Activated effector memory CD4-positive, alpha-beta T cell treated with Interleukin-2 at 50 U/mL for 16 hours (primary cell): ENCODE measurements at regions not wholly inside any gene's neighbourhood (a gene's known extent, or its start where the extent isn't known, plus 50 kb on each side); places are given as distances from the start of the nearest gene placed in this dataset.
"Not testable (repeated sequence)": the region's sequence is repeated elsewhere in the genome, so short reads cannot be mapped to it uniquely, and the experiment has no call there.

ENCODE experiments used
- DNase-seq: peaks from one replicate; pipeline ENCODE4 v3.0.0-alpha.2; 2020

GRCh38 chr5:68020461-68020969 lies 195.0 kb upstream of the PIK3R1 start:
- not testable (repeated sequence) for DNase-seq

- no peak for DNase-seq
These were observed 199.9 kb upstream of the PIK3R1 start for GRCh38 chr5:68015381-68016302.

GRCh38 chr5:68012831-68013230 lies 202.7 kb upstream of the PIK3R1 start:
- DNase-seq, result no peak

GRCh38 chr5:68012429-68012828 lies 203.1 kb upstream of the PIK3R1 start:
- no peak for DNase-seq

GRCh38 chr5:68011801-68012200 lies 203.8 kb upstream of the PIK3R1 start:
- no peak for DNase-seq

- DNase-seq, result no peak
These were observed 204.2 kb upstream of the PIK3R1 start for GRCh38 chr5:68011259-68011760.

- no peak for DNase-seq
These were observed 204.8 kb upstream of the PIK3R1 start for GRCh38 chr5:68010740-68011139.

- DNase-seq, result no peak
These were observed 208.1 kb upstream of the PIK3R1 start for GRCh38 chr5:68007451-68007850.

GRCh38 chr5:68002836-68003235 lies 212.7 kb upstream of the PIK3R1 start:
- no peak for DNase-seq

- DNase-seq, result no peak
These were observed 214.8 kb upstream of the PIK3R1 start for GRCh38 chr5:68000805-68001204.

- DNase-seq, result no peak
These were observed 216.2 kb upstream of the PIK3R1 start for GRCh38 chr5:67999391-67999790.

- no peak for DNase-seq
These were observed 216.8 kb upstream of the PIK3R1 start for GRCh38 chr5:67998709-67999261.

- DNase-seq, result no peak
These were observed 217.6 kb upstream of the PIK3R1 start for GRCh38 chr5:67997892-67998457.

- no peak for DNase-seq
These were observed 218.4 kb upstream of the PIK3R1 start for GRCh38 chr5:67997148-67997547.

- no peak for DNase-seq
These were observed 219.0 kb upstream of the PIK3R1 start for GRCh38 chr5:67996596-67996995.

- DNase-seq, result no peak
These were observed 222.6 kb upstream of the PIK3R1 start for GRCh38 chr5:67992923-67993322.

- no peak for DNase-seq
These were observed 226.1 kb upstream of the PIK3R1 start for GRCh38 chr5:67989456-67989855.

- DNase-seq, result no peak
These were observed 228.8 kb upstream of the PIK3R1 start for GRCh38 chr5:67986761-67987160.

GRCh38 chr5:67985686-67986387 lies 229.7 kb upstream of the PIK3R1 start:
- no peak for DNase-seq

- DNase-seq, result no peak
These were observed 231.0 kb upstream of the PIK3R1 start for GRCh38 chr5:67984546-67984945.

GRCh38 chr5:67983251-67984110 lies 232.1 kb upstream of the PIK3R1 start:
- DNase-seq, result no peak

GRCh38 chr5:67982160-67982559 lies 233.4 kb upstream of the PIK3R1 start:
- DNase-seq, result not testable (repeated sequence)
